ENCODE measurements at regions not wholly inside any gene's neighbourhood (a gene's known extent, or its start where the extent isn't known, plus 50 kb on each side); places are given as distances from the start of the nearest gene placed in this dataset.
"Not testable (repeated sequence)": the region's sequence is repeated elsewhere in the genome, so short reads cannot be mapped to it uniquely, and the experiment has no call there.

- Mint-ChIP-seq H3K4me3 (no peak overlapping the region), H3K9me3 (peaks cover 21% of the 10 kb centered on the region), H3K27ac (no peak overlapping the region), H3K36me3 (ENCODE audit: low read depth) (no peaks in the 10 kb centered on the region), H3K27me3 (no peaks in the 10 kb centered on the region), H3K4me1 (ENCODE audit: low read depth) (no peaks in the 10 kb centered on the region)
- intact Hi-C loops (cut with micrococcal nuclease) = no loop called here
Measured at GRCh38 chr4:64121803-64122202, 287.4 kb downstream of the TECRL start.

GRCh38 chr4:64105903-64106302, 303.3 kb downstream of the TECRL start:
- H3K4me1 Mint-ChIP-seq (ENCODE audit: low read depth) = no peaks in the 10 kb centered on the region
- intact Hi-C loops (cut with micrococcal nuclease) = no loop called here
- no peak overlapping the region for H3K27ac Mint-ChIP-seq
- H3K27me3 Mint-ChIP-seq = no peaks in the 10 kb centered on the region
- no peaks in the 10 kb centered on the region for H3K36me3 Mint-ChIP-seq (ENCODE audit: low read depth)
- no peaks in the 10 kb centered on the region for H3K9me3 Mint-ChIP-seq
- no peak overlapping the region for H3K4me3 Mint-ChIP-seq

GRCh38 chr4:64095398-64095797, 313.9 kb downstream of the TECRL start:
- intact Hi-C loops (cut with micrococcal nuclease) = no loop called here
- no peaks in the 10 kb centered on the region for H3K27me3 Mint-ChIP-seq
- H3K27ac Mint-ChIP-seq = no peak overlapping the region
- no peaks in the 10 kb centered on the region for H3K36me3 Mint-ChIP-seq (ENCODE audit: low read depth)
- no peaks in the 10 kb centered on the region for H3K4me1 Mint-ChIP-seq (ENCODE audit: low read depth)
- H3K9me3 Mint-ChIP-seq = peaks cover 26% of the 10 kb centered on the region
- H3K4me3 Mint-ChIP-seq = no peak overlapping the region

GRCh38 chr4:64079316-64079715, 329.9 kb downstream of the TECRL start:
- no peaks in the 10 kb centered on the region for H3K9me3 Mint-ChIP-seq
- intact Hi-C loops (cut with micrococcal nuclease) = no loop called here
- no peak overlapping the region for H3K4me3 Mint-ChIP-seq
- H3K27ac Mint-ChIP-seq = no peak overlapping the region
- no peaks in the 10 kb centered on the region for H3K27me3 Mint-ChIP-seq
- H3K36me3 Mint-ChIP-seq (ENCODE audit: low read depth) = no peaks in the 10 kb centered on the region
- H3K4me1 Mint-ChIP-seq (ENCODE audit: low read depth) = no peaks in the 10 kb centered on the region

- Mint-ChIP-seq H3K4me1 (ENCODE audit: low read depth) (no peaks in the 10 kb centered on the region), H3K27ac (no peak overlapping the region), H3K9me3 (no peaks in the 10 kb centered on the region), H3K36me3 (ENCODE audit: low read depth) (no peaks in the 10 kb centered on the region), H3K4me3 (no peak overlapping the region), H3K27me3 (no peaks in the 10 kb centered on the region)
- intact Hi-C loops (cut with micrococcal nuclease) = no loop called here
Measured at GRCh38 chr4:64068096-64068495, 341.2 kb downstream of the TECRL start.

- intact Hi-C loops (cut with micrococcal nuclease) = no loop called here
- no peak overlapping the region for H3K4me3 Mint-ChIP-seq
- H3K4me1 Mint-ChIP-seq (ENCODE audit: low read depth) = no peaks in the 10 kb centered on the region
- no peaks in the 10 kb centered on the region for H3K27me3 Mint-ChIP-seq
- peaks cover 5% of the 10 kb centered on the region for H3K9me3 Mint-ChIP-seq
- no peaks in the 10 kb centered on the region for H3K36me3 Mint-ChIP-seq (ENCODE audit: low read depth)
- no peak overlapping the region for H3K27ac Mint-ChIP-seq
Measured at GRCh38 chr4:64062991-64063390, 346.3 kb downstream of the TECRL start.

- H3K4me3 Mint-ChIP-seq; H3K4me1 Mint-ChIP-seq (ENCODE audit: low read depth); H3K27me3 Mint-ChIP-seq; H3K27ac Mint-ChIP-seq; intact Hi-C loops (cut with micrococcal nuclease); H3K36me3 Mint-ChIP-seq (ENCODE audit: low read depth): not testable (repeated sequence)
- peaks cover 38% of the 10 kb centered on the region for H3K9me3 Mint-ChIP-seq
Measured at GRCh38 chr4:64037033-64037432, 372.2 kb downstream of the TECRL start.

GRCh38 chr4:64022560-64022959, 386.7 kb downstream of the TECRL start:
- Mint-ChIP-seq H3K27me3 (no peaks in the 10 kb centered on the region), H3K36me3 (ENCODE audit: low read depth) (no peaks in the 10 kb centered on the region), H3K4me1 (ENCODE audit: low read depth) (no peaks in the 10 kb centered on the region), H3K4me3 (no peak overlapping the region), H3K9me3 (peaks cover 25% of the 10 kb centered on the region), H3K27ac (no peak overlapping the region)
- intact Hi-C loops (cut with micrococcal nuclease) = no loop called here

GRCh38 chr4:64016893-64017292, 392.4 kb downstream of the TECRL start:
- no peaks in the 10 kb centered on the region for H3K36me3 Mint-ChIP-seq (ENCODE audit: low read depth)
- H3K27me3 Mint-ChIP-seq = no peaks in the 10 kb centered on the region
- H3K27ac Mint-ChIP-seq = no peak overlapping the region
- intact Hi-C loops (cut with micrococcal nuclease) = no loop called here
- peaks cover 21% of the 10 kb centered on the region for H3K9me3 Mint-ChIP-seq
- no peak overlapping the region for H3K4me3 Mint-ChIP-seq
- H3K4me1 Mint-ChIP-seq (ENCODE audit: low read depth) = no peaks in the 10 kb centered on the region

- H3K4me1 Mint-ChIP-seq (ENCODE audit: low read depth) = no peaks in the 10 kb centered on the region
- H3K9me3 Mint-ChIP-seq = peaks cover 14% of the 10 kb centered on the region
- no peaks in the 10 kb centered on the region for H3K27me3 Mint-ChIP-seq
- intact Hi-C loops (cut with micrococcal nuclease) = no loop called here
- no peak overlapping the region for H3K27ac Mint-ChIP-seq
- H3K4me3 Mint-ChIP-seq = no peak overlapping the region
- H3K36me3 Mint-ChIP-seq (ENCODE audit: low read depth) = no peaks in the 10 kb centered on the region
Measured at GRCh38 chr4:64014647-64015046, 394.6 kb downstream of the TECRL start.

GRCh38 chr4:64001229-64001898, 407.9 kb downstream of the TECRL start:
- Mint-ChIP-seq H3K27ac (no peak overlapping the region), H3K27me3 (no peaks in the 10 kb centered on the region), H3K9me3 (peaks cover 52% of the 10 kb centered on the region), H3K4me1 (ENCODE audit: low read depth) (no peaks in the 10 kb centered on the region), H3K36me3 (ENCODE audit: low read depth) (no peaks in the 10 kb centered on the region), H3K4me3 (no peak overlapping the region)
- intact Hi-C loops (cut with micrococcal nuclease) = no loop called here

GRCh38 chr4:64000241-64000640, 409.0 kb downstream of the TECRL start:
- intact Hi-C loops (cut with micrococcal nuclease) = no loop called here
- H3K4me3 Mint-ChIP-seq = no peak overlapping the region
- no peaks in the 10 kb centered on the region for H3K27me3 Mint-ChIP-seq
- no peak overlapping the region for H3K27ac Mint-ChIP-seq
- H3K4me1 Mint-ChIP-seq (ENCODE audit: low read depth) = no peaks in the 10 kb centered on the region
- H3K36me3 Mint-ChIP-seq (ENCODE audit: low read depth) = no peaks in the 10 kb centered on the region
- H3K9me3 Mint-ChIP-seq = peaks cover 62% of the 10 kb centered on the region

- Mint-ChIP-seq H3K4me3 (no peak overlapping the region), H3K4me1 (ENCODE audit: low read depth) (no peaks in the 10 kb centered on the region), H3K9me3 (peaks cover 55% of the 10 kb centered on the region), H3K36me3 (ENCODE audit: low read depth) (no peaks in the 10 kb centered on the region), H3K27me3 (no peaks in the 10 kb centered on the region), H3K27ac (no peak overlapping the region)
- intact Hi-C loops (cut with micrococcal nuclease) = no loop called here
Measured at GRCh38 chr4:63986253-63986652, 423.0 kb downstream of the TECRL start.

GRCh38 chr4:63983224-63983623, 426.0 kb downstream of the TECRL start:
- H3K36me3 Mint-ChIP-seq (ENCODE audit: low read depth) = no peaks in the 10 kb centered on the region
- H3K27me3 Mint-ChIP-seq = no peaks in the 10 kb centered on the region
- no peak overlapping the region for H3K4me3 Mint-ChIP-seq
- peaks cover 45% of the 10 kb centered on the region for H3K9me3 Mint-ChIP-seq
- H3K27ac Mint-ChIP-seq = no peak overlapping the region
- intact Hi-C loops (cut with micrococcal nuclease) = no loop called here
- H3K4me1 Mint-ChIP-seq (ENCODE audit: low read depth) = no peaks in the 10 kb centered on the region

- Mint-ChIP-seq H3K36me3 (ENCODE audit: low read depth) (no peaks in the 10 kb centered on the region), H3K9me3 (no peaks in the 10 kb centered on the region), H3K27me3 (no peaks in the 10 kb centered on the region), H3K27ac (no peak overlapping the region), H3K4me3 (no peak overlapping the region), H3K4me1 (ENCODE audit: low read depth) (no peaks in the 10 kb centered on the region)
- intact Hi-C loops (cut with micrococcal nuclease) = no loop called here
Measured at GRCh38 chr4:63965875-63966274, 443.4 kb downstream of the TECRL start.
